ENCODE measurements at regions not wholly inside any gene's neighbourhood (a gene's known extent, or its start where the extent isn't known, plus 50 kb on each side); places are given as distances from the start of the nearest gene placed in this dataset.
"Not testable (repeated sequence)": the region's sequence is repeated elsewhere in the genome, so short reads cannot be mapped to it uniquely, and the experiment has no call there.

GRCh38 chr1:102497810-102498209 is 501.1 kb upstream of the OLFM3 start:
- DNase-seq: not testable (repeated sequence)

DNA sequence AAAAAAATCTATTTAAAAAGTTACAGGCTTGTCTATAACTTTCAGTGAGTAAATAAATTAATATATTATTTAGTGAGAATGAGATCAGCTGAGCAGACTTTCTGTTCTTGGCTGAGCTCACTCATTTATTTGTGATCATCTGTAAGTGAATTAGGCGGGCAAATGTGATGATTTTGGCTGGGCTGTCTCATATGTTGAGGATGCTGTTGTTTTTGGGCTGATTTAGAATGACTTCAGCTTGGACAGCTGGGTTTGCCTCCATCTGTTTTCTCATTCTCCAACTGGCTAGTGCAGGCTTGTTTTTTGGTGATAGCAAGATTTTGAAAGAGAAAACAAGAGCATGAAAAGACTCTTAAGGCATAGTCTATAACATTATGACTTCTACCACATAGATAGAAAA is 475.8 kb upstream of the OLFM3 start:
- no peak for DNase-seq

DNA sequence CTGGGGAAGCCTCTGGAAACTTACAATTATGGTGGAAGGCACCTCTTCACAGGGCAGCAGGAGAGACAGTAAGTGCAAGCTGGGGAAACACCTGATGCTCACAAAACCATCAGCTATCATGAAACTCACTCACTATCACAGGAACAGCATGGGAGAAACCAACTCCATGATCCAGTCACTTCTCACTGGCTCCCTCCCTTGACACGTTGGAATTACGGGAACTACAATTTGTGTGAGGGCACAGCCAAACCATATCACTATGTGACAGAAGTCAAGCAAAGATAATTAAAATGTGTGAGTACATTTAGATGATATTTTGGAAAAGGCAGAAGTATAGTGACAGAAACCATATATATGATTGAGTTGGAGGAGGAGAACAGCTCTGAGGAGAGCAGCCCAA is 474.0 kb upstream of the OLFM3 start:
- DNase-seq: no peak

- DNase-seq: no peak
These were observed 469.8 kb upstream of the OLFM3 start for GRCh38 chr1:102466487-102466886.

- no peak for DNase-seq
These were observed 466.6 kb upstream of the OLFM3 start for GRCh38 chr1:102463328-102463727.

DNA sequence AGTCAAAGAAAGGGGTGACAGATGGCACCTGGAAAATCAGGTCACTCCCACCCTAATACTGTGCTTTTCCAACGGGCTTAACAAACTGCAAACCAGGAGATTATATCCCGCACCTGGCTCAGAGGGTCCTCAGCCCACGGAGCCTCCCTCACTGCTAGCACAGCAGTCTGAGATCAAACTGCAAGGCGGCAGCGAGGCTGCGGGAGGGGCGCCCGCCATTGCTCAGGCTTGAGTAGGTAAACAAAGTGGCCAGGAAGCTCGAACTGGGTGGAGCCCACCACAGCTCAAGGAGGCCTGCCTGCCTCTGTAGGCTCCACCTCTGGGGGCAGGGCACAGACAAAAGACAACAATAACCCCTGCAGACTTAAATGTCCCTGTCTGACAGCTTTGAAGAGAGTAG is 445.6 kb upstream of the OLFM3 start:
- not testable (repeated sequence) for DNase-seq

GRCh38 chr1:102435483-102435882 is 438.8 kb upstream of the OLFM3 start:
- no peak for DNase-seq

DNA sequence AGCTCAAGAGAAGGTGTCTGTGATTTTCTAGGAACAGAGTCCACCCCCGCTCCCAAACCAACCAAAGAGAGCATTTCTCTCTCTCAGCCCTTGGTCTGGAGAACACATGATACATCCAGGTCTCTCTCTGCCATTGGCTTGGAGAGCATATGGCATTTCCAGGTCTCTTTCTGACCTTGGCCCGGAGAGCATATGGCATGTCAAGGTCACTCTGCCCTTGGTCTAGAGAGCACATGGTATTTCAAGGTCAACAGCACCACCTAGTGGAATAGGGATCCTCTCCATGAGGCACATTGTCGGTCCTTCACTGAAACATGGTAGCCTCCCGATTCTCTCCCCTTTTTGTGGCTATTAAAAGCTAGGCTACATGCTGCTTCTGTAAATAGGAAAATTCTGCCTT is 437.7 kb upstream of the OLFM3 start:
- peak in 1 of 2 experiments; percentile 16 for DNase-seq

DNA sequence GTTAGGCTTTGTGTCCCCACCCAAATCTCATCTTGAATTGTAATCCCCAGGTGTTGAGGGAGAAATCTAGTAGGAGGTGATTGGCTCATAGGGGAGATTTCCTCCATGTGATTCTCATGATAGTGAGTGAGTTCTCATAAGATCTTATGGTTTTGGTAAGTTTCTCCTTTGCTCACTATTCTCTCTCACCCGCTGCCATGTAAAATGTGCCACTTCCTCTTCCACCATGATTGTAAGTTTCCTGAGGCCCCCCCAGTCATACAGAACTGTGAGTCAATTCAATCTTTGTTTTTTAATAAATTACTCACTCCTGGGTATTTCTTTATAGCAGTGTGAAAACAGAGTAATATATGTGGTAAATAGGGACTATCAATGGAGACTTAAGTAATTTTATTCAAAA is 434.5 kb upstream of the OLFM3 start:
- DNase-seq: no peak

- no peak for DNase-seq
These were observed 423.3 kb upstream of the OLFM3 start for GRCh38 chr1:102420034-102420433.

All from activated T-cell treated with anti-CD3 and anti-CD28 coated beads, Interleukin-2, amount 50 U/mL, for 48 hours (primary cell).